SW 1271 (cell line): ENCODE measurements at regions not wholly inside any gene's neighbourhood (a gene's known extent, or its start where the extent isn't known, plus 50 kb on each side); places are given as distances from the start of the nearest gene placed in this dataset.
A peak's percentile ranks its signal among the peaks of the same experiment; 100 is the strongest.
"Not testable (repeated sequence)": the region's sequence is repeated elsewhere in the genome, so short reads cannot be mapped to it uniquely, and the experiment has no call there.

Experiments
- DNase-seq, 2 experiments: peaks; one replicate each; lab custom pipeline; 2025; lab: John Stamatoyannopoulos, UW

GRCh38 chr21:33993286-33994231 lies 78.0 kb upstream of the ATP5PO start:
- no peak for DNase-seq

GRCh38 chr21:33992412-33992811 lies 76.8 kb upstream of the ATP5PO start:
- DNase-seq, result not testable (repeated sequence)

- no peak for DNase-seq
Observed at GRCh38 chr21:33991133-33991532, 75.5 kb upstream of the ATP5PO start.

- DNase-seq, result no peak
Observed at GRCh38 chr21:33989440-33989839, 73.8 kb upstream of the ATP5PO start.

- no peak for DNase-seq
Observed at GRCh38 chr21:33988237-33989017, 72.8 kb upstream of the ATP5PO start.

GRCh38 chr21:33987461-33987860 lies 71.9 kb upstream of the ATP5PO start:
- DNase-seq, result no peak

GRCh38 chr21:33985117-33986050 lies 69.8 kb upstream of the ATP5PO start:
- no peak for DNase-seq

- DNase-seq, result no peak
Observed at GRCh38 chr21:33984021-33984481, 68.4 kb upstream of the ATP5PO start.

- DNase-seq, result no peak
Observed at GRCh38 chr21:33981391-33982101, 65.9 kb upstream of the ATP5PO start.

GRCh38 chr21:33980276-33980916 lies 64.8 kb upstream of the ATP5PO start:
- DNase-seq, result no peak

- DNase-seq, result no peak
Observed at GRCh38 chr21:33978585-33978984, 63.0 kb upstream of the ATP5PO start.

GRCh38 chr21:33977721-33978369 lies 62.2 kb upstream of the ATP5PO start:
- DNase-seq, result no peak

GRCh38 chr21:33977017-33977720 lies 61.6 kb upstream of the ATP5PO start:
- no peak for DNase-seq

GRCh38 chr21:33976082-33977016 lies 60.7 kb upstream of the ATP5PO start:
- peak in 1 of 2 experiments; percentile 2 for DNase-seq

- DNase-seq, result no peak
Observed at GRCh38 chr21:33975548-33976081, 60.0 kb upstream of the ATP5PO start.

GRCh38 chr21:33974513-33975468 lies 59.2 kb upstream of the ATP5PO start:
- DNase-seq, result no peak

GRCh38 chr21:33973268-33973667 lies 57.7 kb upstream of the ATP5PO start:
- no peak for DNase-seq
